ENCODE measurements at regions not wholly inside any gene's neighbourhood (a gene's known extent, or its start where the extent isn't known, plus 50 kb on each side); places are given as distances from the start of the nearest gene placed in this dataset.
A peak's percentile ranks its signal among the peaks of the same experiment; 100 is the strongest.
"Not testable (repeated sequence)": the region's sequence is repeated elsewhere in the genome, so short reads cannot be mapped to it uniquely, and the experiment has no call there.

DNA sequence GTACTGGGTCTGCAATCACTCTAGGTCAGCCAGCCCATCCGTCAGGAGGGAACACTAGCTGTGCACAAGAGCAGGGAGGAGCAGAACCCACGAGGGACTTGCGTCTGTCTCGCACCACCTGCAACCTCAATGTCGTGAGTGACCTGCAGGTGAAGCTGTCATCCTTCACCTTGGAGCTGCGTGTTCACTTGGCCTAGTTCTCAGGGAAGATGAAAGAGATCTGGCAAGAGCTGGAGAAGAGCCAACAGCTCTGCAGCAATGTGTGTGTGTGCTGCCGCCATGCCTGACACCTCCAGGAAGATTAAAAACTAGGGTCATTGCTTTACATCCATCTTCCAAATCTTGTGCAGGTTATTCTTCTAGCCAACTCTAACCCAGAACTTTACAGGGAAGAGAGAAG, 117.6 kb upstream of the MRI1 start:
- DNase-seq = no peak

DNA sequence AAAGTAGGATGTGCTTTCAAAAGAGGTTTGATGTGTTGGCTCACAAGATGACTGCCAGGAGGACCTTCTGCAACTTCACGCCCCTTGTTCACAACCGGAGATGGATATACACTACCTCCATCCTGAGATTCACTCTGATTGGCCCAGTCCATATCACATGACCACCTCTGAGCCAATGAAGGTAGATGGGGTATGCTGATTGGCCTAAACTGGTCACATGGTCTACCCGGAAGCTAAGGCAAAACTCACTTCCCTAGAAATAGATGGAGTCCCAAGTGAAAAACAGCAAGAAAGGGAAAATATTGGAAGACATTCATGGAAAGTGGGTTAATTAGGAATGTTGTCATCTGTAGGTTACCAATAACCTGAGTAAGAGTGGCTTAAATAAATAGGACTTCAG, 119.7 kb upstream of the MRI1 start:
- no peak for DNase-seq

DNA sequence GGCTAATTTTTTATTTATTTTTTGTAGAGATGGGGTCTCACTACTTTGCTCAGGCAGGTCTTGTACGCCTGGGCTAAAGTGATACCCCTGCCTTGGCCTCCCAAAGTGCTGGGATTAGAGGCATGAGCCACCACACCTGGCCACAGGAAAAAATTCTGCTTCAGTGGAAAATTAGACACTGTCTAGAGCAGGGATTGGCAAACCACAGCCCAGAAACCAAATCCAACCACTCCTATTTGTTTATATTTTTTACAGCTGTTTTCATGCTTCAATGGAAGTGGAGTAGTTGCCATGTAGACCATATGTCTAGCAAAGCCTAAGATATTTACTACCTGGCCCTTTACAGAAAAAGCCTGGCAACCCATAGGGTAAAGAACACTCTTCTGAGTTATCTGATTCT, 123.7 kb upstream of the MRI1 start:
- no peak for DNase-seq

- no peak for DNase-seq
Measured at GRCh38 chr19:13639342-13639929, 124.9 kb upstream of the MRI1 start.

- no peak for DNase-seq
Measured at GRCh38 chr19:13637664-13638063, 126.7 kb upstream of the MRI1 start.

DNA sequence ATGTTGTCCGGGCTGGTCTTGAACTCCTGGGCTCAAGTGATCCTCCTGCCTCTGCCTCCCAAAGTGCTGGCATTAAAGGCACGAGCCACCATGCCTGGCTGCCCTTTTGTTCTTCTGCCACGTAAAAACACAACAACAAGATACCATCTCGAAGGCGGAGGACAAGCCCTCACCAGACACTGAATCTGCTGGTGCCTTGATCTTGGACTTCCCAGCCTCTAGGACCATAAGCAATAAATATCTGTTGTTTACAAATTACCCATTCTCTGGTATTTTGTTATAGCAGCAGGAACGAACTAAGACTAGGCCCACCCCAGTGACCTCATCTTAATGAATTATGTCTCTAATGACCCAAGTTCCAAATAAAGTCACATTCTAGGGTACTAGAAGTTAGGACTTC, 128.4 kb upstream of the CACNA1A start:
- no peak for DNase-seq

DNA sequence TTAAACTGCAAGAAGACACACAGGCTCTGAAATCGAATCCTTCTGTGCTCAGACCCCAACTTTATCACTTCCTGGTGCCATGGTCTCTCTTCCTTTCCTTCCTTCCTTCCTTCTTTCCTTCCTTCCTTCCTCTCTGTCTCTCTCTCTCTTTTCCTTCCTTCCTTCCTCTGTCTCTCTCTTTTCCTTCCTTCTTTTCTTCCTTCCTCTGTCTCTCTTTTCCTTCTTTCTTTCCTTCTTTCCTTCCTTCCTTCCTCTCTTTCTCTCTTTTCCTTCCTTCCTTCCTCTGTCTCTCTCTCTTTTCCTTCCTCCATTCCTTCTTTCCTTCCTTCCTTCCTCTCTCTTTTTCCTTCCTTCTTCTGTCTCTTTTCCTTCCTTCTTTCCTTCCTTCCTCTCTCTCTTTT, 127.2 kb upstream of the CACNA1A start:
- DNase-seq = no peak

DNA sequence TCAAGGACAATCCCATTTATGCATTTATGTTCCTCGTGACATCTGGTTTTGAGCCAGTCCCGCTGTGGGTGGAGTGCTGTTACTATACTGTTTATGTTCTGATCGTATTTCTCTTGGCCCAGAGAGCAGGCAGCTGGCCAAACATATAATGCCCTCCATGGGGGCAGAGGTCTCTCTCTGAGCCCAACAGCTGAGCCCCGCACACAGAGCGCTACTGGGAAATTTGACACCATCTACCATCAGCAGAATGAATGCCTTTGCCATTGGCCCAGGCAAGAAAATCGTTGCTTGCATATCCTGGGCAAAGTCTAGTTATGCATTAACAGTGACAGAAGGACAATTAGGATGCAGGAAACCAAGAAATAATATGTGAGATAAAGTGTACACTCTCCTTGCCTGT, 126.8 kb upstream of the CACNA1A start:
- no peak for DNase-seq

DNA sequence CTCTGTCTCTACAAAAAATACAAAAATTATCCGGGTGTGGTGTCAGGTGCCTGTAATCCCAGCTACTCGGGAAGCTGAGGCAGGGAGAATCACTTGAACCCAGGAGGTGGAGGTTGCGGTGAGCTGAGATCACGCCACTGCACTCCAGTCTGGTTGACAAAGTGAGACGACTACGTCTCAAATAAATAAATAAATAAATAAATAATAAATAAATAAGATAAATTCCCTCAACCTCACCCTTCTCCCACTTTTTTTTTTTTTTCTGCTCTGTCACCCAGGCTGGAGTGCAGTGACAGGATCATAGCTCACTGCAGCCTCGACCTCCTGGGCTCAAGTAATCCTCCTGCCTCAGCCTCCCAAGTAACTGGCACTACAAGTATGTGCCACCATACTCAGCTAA, 125.9 kb upstream of the CACNA1A start:
- not testable (repeated sequence) for DNase-seq

DNA sequence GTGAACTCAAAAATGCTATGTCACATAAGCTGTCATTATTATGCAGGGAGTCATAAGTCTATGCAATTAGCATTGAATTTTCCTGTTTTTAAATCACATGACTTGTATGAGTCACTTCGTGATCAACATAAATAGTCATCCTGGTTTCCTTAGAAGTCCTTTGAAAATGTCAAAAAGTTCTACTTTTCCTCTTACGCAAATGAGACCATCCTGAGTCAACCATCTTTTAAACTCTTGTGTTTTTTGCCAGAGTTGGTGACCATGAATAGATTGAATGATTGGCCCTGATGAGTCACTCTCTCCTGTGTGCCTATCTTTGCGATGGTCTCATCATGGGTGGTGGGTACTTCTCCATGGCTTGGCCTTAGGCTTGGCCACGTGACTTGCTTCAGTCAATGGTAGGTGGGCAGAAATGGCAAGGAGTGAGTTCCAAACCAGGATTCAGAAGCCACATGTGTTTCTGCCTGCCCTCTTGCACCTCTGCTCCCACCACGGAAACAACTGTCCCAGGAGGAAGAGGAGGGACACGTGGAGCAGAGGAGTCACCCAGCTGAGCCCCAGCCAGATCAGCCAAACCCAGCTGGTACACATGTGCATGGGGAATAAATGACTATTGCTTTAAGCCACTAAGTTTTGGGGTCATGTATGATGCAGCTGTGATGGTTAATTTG, 123.5 kb upstream of the CACNA1A start:
- no peak for DNase-seq

- DNase-seq = no peak
Measured at GRCh38 chr19:13627531-13627930, 121.3 kb upstream of the CACNA1A start.

DNA sequence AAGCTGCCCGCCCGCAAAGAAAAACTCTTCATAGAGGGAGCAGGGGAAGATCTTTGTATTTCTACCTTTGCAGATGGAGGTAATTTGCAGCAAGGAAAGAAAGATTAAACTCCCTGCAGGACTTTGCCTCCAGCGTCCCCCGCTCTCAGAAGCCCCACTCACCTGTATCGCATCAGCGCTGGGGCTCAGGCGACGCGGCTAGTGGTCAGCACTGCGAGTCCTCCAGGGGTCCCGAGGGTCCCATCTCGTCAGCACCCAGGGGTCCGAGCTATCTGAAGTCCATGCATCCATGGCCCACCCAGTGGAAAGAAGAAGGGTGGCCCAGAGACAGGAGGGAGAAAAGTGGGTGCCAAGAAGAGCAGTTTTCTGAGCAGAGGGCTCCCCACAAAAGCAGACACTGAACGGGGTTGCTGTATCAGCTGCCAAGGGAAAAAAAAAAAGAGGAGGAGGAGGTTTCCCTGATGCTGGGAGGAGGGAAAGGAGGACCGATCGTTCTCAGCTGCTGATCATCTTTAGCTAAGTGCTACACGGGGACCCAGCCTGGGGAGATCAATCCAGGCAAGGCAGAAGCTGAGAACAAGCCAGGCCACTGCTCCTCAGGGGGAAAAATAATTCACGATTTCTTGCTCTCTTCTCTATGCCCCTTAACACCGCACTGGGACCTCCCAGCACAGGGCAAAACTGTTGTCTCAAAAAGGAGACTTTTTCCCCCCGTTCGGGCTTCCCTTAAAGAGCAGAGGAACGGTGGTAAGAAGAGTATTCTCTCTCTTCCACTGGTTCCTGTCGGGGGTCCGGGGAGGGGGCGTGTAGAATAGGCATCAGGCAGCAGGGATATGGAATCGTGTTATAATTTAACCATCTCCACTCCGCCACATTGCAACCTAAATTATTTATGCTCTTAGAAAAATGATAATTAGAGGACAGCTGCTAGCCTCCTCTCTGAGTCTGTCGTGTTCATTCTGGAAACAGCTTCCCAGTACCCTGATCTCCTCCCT, 117.7 kb upstream of the CACNA1A start:
- no peak for DNase-seq

GRCh38 chr19:13622766-13623715, 116.8 kb upstream of the CACNA1A start:
- DNase-seq = no peak

DNA sequence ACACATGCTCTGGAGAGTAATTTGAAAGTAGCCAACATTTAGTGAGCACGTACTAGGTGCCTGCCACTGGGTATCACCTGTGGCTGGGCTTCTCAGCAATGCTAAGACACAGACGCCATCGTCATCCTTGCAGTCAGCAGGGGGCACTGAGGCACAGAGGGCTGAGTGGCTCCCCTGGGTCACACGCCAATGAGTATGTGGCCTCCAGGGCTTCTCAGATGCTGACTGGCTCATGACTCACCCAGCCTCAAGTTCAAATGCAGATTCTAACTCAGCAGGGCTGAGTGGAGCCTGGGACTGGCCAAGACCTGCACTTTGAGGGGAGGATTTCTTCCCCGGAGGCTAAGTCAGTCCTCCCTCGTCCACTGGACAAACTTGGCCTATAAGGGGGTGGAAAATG, 115.1 kb upstream of the CACNA1A start:
- DNase-seq = peak; percentile 63

- no peak for DNase-seq
Measured at GRCh38 chr19:13619203-13619632, 112.9 kb upstream of the CACNA1A start.

GRCh38 chr19:13615890-13616289, 109.6 kb upstream of the CACNA1A start:
- peak; percentile 23 for DNase-seq

DNA sequence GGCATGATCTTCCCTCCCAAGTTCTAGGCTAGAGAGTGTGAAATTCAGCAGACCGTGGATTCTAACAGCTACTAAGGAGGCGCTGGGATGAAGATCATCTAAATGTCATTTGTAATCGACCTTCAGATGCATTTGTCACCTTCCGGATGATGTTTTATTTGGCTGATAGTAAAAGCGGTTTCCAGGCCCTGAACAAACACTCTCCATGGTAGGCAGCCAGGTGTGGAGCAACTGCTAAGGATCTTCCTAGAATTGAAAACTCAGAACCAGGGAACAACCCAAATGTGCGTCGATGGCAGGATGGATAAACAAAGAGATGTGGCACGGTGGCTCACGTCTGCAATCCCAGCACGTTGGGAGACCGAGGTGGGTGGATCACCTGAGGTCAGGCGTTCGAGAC, 107.2 kb upstream of the CACNA1A start:
- DNase-seq = no peak

GRCh38 chr19:13611596-13611995, 105.3 kb upstream of the CACNA1A start:
- DNase-seq = no peak

DNA sequence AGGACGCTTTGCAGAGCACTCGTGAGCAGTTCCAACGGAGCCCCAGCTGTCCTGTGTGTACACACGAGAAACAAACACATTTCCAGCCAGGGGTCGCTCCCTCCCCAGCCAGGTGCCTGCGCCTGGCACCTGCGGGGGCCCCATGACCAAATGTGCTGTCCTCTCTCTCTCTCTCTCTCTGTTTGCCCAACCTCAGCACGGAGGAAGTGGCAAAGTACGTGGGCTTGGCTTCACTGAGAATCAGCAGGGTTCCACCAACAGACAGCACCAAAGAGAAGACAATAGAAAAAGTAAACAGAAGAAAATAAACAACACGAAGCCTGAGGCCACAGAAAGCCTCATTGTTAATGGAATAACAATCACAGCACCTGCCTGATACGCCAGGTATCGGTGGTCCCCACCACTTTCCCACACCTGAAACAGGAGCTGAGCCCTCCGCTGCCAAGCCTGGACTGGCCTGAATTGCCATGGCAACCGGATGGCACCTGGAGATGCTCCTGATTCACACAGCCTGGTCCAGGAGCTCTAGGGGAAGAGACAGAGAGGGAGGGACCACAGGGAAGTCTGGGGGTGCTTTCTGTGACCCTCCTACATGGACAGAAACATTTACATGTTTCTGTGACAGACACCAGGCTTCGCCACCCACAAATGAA, 103.9 kb upstream of the CACNA1A start:
- no peak for DNase-seq

DNA sequence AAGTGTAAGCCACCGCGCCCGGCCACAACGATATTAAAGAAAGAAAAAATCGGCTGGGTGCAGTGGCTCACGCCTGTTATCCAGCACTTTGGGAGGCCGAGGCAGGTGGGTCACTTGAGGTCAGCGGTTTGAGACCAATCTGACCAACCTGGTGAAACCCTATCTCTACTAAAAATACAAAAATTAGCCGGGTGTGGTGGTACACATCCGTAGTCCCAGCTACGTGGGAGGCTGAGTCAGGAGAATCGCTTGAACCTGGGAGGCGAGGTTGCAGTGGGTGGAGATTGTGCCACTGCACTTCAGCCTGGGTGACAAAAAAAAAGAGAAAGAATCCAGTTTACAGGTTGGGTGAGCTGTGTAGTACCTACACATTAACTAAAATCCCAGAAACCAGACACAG, 99.9 kb upstream of the CACNA1A start:
- DNase-seq = no peak

DNA sequence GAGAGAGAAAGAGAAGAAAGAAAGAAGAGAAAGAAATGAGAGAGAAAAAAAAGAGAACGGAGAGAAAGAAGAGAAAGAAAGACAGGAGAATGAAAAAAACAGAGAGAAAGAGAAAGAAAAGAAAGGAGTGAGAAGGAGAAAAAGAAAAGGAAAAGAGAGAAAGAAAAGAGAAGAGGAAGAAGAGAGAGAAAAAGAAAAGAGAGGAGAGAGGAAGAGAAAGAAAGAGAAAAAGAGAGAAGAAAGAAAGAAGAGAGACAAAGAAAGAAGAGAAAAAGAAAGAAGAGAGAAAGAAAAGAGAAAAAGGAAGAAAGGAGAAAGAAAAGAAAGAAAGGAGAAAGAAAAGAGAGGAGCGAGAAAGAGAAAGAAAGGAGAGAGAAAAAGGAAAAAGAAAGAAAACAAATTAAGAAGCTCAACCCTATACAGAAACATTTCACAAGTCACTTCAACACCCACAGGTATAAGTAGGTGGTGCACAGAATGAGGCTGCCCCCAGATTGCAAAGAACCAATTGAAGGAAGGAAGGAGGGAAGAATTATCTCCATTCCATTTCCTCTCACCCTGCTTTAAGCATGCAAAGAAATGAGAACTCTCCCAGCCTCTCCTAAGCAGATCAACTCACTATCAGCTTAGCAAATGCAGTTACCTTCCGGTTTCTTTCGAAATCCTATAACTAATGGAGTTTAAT, 98.8 kb upstream of the CACNA1A start:
- DNase-seq = peak; percentile 43
